ENCODE measurements at regions not wholly inside any gene's neighbourhood (a gene's known extent, or its start where the extent isn't known, plus 50 kb on each side); places are given as distances from the start of the nearest gene placed in this dataset.

GRCh38 chrX:42951747-42952146 lies 173.8 kb upstream of the PPP1R2C start:
- no peak for TF ChIP-seq CTCF (IDR thresholded peaks at IDR 0.05; ENCODE audit: unreplicated experiment in 3 of 3)
- no peaks in the 10 kb centered on the region for H3K36me3 Mint-ChIP-seq (ENCODE audit: low read depth)
- H3K9me3 Mint-ChIP-seq, result no peaks in the 10 kb centered on the region

GRCh38 chrX:42952621-42953020 lies 174.7 kb upstream of the PPP1R2C start:
- no peak overlapping the region for H3K27ac Mint-ChIP-seq
- peaks cover 18% of the 10 kb centered on the region for H3K4me1 Mint-ChIP-seq
- TF ChIP-seq CTCF (IDR thresholded peaks at IDR 0.05; ENCODE audit: unreplicated experiment in 3 of 3), result no peak
- no peaks in the 10 kb centered on the region for H3K9me3 Mint-ChIP-seq
- H3K27me3 Mint-ChIP-seq (ENCODE audit: low read depth), result peaks cover 5% of the 10 kb centered on the region
- H3K36me3 Mint-ChIP-seq (ENCODE audit: low read depth), result no peaks in the 10 kb centered on the region
- no peak overlapping the region for H3K4me3 Mint-ChIP-seq

More at GRCh38 chrX:42951747-42952146, 173.8 kb upstream of the PPP1R2C start:
- Mint-ChIP-seq H3K4me3 (no peak overlapping the region), H3K4me1 (peaks cover 18% of the 10 kb centered on the region), H3K27me3 (ENCODE audit: low read depth) (peaks cover 5% of the 10 kb centered on the region), H3K27ac (no peak overlapping the region)

GRCh38 chrX:42954880-42955279 lies 176.9 kb upstream of the PPP1R2C start:
- Mint-ChIP-seq H3K27me3 (ENCODE audit: low read depth) (no peaks in the 10 kb centered on the region), H3K36me3 (ENCODE audit: low read depth) (no peaks in the 10 kb centered on the region), H3K27ac (no peak overlapping the region), H3K4me3 (no peak overlapping the region), H3K4me1 (peaks cover 5% of the 10 kb centered on the region), H3K9me3 (no peaks in the 10 kb centered on the region)
- TF ChIP-seq CTCF (IDR thresholded peaks at IDR 0.05; ENCODE audit: unreplicated experiment in 3 of 3), result no peak

- Mint-ChIP-seq H3K36me3 (ENCODE audit: low read depth) (no peaks in the 10 kb centered on the region), H3K27me3 (ENCODE audit: low read depth) (no peaks in the 10 kb centered on the region), H3K9me3 (no peaks in the 10 kb centered on the region), H3K4me1 (peaks cover 5% of the 10 kb centered on the region), H3K27ac (no peak overlapping the region), H3K4me3 (no peak overlapping the region)
- TF ChIP-seq CTCF (IDR thresholded peaks at IDR 0.05; ENCODE audit: unreplicated experiment in 3 of 3), result no peak
Measured at GRCh38 chrX:42955349-42955748, 177.4 kb upstream of the PPP1R2C start.

- Mint-ChIP-seq H3K9me3 (no peaks in the 10 kb centered on the region), H3K36me3 (ENCODE audit: low read depth) (no peaks in the 10 kb centered on the region), H3K4me1 (no peaks in the 10 kb centered on the region), H3K27me3 (ENCODE audit: low read depth) (no peaks in the 10 kb centered on the region), H3K27ac (no peak overlapping the region), H3K4me3 (no peak overlapping the region)
- TF ChIP-seq CTCF (IDR thresholded peaks at IDR 0.05; ENCODE audit: unreplicated experiment in 3 of 3), result no peak
Measured at GRCh38 chrX:42967681-42968300, 189.8 kb upstream of the PPP1R2C start.

- H3K36me3 Mint-ChIP-seq (ENCODE audit: low read depth), result no peaks in the 10 kb centered on the region
Measured at GRCh38 chrX:42973321-42973720, 195.4 kb upstream of the PPP1R2C start.

More at GRCh38 chrX:42973321-42973720, 195.4 kb upstream of the PPP1R2C start:
- Mint-ChIP-seq H3K27me3 (ENCODE audit: low read depth) (no peaks in the 10 kb centered on the region), H3K9me3 (peaks cover 11% of the 10 kb centered on the region), H3K4me3 (no peak overlapping the region), H3K4me1 (no peaks in the 10 kb centered on the region), H3K27ac (no peak overlapping the region)
- TF ChIP-seq CTCF (IDR thresholded peaks at IDR 0.05; ENCODE audit: unreplicated experiment in 3 of 3), result no peak
